Neural crest cell (in vitro differentiated cells): ENCODE measurements at regions not wholly inside any gene's neighbourhood (a gene's known extent, or its start where the extent isn't known, plus 50 kb on each side); places are given as distances from the start of the nearest gene placed in this dataset.

ENCODE experiments used
- DNase-seq: peaks from one replicate; pipeline ENCODE4 v3.0.0; 2021; ENCODE audit warnings: low read depth, mixed read lengths, low spot score
- H3K27ac Mint-ChIP-seq: one replicate; pipeline ENCODE4 v1.8.0; 2021; ENCODE audit warnings: mild to moderate bottlenecking, mixed read lengths; ENCODE audit not compliant: unreplicated experiment
- H3K27me3 Mint-ChIP-seq: 2 replicates; pipeline ENCODE4 v1.8.0; 2021; ENCODE audit warnings: low read depth, mild to moderate bottlenecking, mixed read lengths
- H3K36me3 Mint-ChIP-seq: 2 replicates; pipeline ENCODE4 v1.8.0; 2021; ENCODE audit warnings: low read depth, mild to moderate bottlenecking, mixed read lengths
- H3K4me1 Mint-ChIP-seq: 2 replicates; pipeline ENCODE4 v1.8.0; 2021; ENCODE audit warnings: mixed read lengths
- H3K4me3 Mint-ChIP-seq: one replicate; pipeline ENCODE4 v1.8.0; 2021; ENCODE audit warnings: mild to moderate bottlenecking, mixed read lengths
- H3K9me3 Mint-ChIP-seq: 2 replicates; pipeline ENCODE4 v1.8.0; 2021; ENCODE audit warnings: mixed read lengths
- CTCF ChIP-seq: fragments of 200-600 bp; sonication (generic); conservative IDR thresholded peaks from 2 replicates; pipeline ENCODE4 v1.5.0; 2021; ENCODE audit warnings: antibody characterized with exemption, mild to moderate bottlenecking

- H3K4me3 Mint-ChIP-seq, result no peak overlapping the region
- no peaks in the 10 kb centered on the region for H3K27me3 Mint-ChIP-seq
- no peak for TF ChIP-seq CTCF
- no peak for DNase-seq
- no peaks in the 10 kb centered on the region for H3K4me1 Mint-ChIP-seq
- peaks cover 5% of the 10 kb centered on the region for H3K36me3 Mint-ChIP-seq
- H3K9me3 Mint-ChIP-seq, result peaks cover 6% of the 10 kb centered on the region
- no peak overlapping the region for H3K27ac Mint-ChIP-seq
Observed at GRCh38 chr12:59181196-59181777, 261.0 kb upstream of the LRIG3 start.

GRCh38 chr12:59179231-59179630, 258.9 kb upstream of the LRIG3 start:
- no peaks in the 10 kb centered on the region for H3K4me1 Mint-ChIP-seq
- H3K36me3 Mint-ChIP-seq, result peaks cover 5% of the 10 kb centered on the region
- no peak for TF ChIP-seq CTCF
- no peak overlapping the region for H3K4me3 Mint-ChIP-seq
- H3K27me3 Mint-ChIP-seq, result no peaks in the 10 kb centered on the region
- no peak for DNase-seq
- peaks cover 6% of the 10 kb centered on the region for H3K9me3 Mint-ChIP-seq
- no peak overlapping the region for H3K27ac Mint-ChIP-seq

GRCh38 chr12:59173695-59174094, 253.4 kb upstream of the LRIG3 start:
- H3K4me1 Mint-ChIP-seq, result peaks cover 5% of the 10 kb centered on the region
- H3K27ac Mint-ChIP-seq, result no peak overlapping the region
- peak; percentile 38 for TF ChIP-seq CTCF
- H3K36me3 Mint-ChIP-seq, result peaks cover 5% of the 10 kb centered on the region
- H3K27me3 Mint-ChIP-seq, result no peaks in the 10 kb centered on the region
- no peak for DNase-seq
- no peak overlapping the region for H3K4me3 Mint-ChIP-seq
- H3K9me3 Mint-ChIP-seq, result peaks cover 6% of the 10 kb centered on the region

- peaks cover 31% of the 10 kb centered on the region for H3K4me1 Mint-ChIP-seq
- TF ChIP-seq CTCF, result no peak
- DNase-seq, result no peak
- no peak overlapping the region for H3K4me3 Mint-ChIP-seq
- no peaks in the 10 kb centered on the region for H3K9me3 Mint-ChIP-seq
- H3K36me3 Mint-ChIP-seq, result no peaks in the 10 kb centered on the region
- no peaks in the 10 kb centered on the region for H3K27me3 Mint-ChIP-seq
- H3K27ac Mint-ChIP-seq, result peak overlapping the region; percentile 21
Observed at GRCh38 chr12:59168647-59169046, 248.3 kb upstream of the LRIG3 start.

DNA sequence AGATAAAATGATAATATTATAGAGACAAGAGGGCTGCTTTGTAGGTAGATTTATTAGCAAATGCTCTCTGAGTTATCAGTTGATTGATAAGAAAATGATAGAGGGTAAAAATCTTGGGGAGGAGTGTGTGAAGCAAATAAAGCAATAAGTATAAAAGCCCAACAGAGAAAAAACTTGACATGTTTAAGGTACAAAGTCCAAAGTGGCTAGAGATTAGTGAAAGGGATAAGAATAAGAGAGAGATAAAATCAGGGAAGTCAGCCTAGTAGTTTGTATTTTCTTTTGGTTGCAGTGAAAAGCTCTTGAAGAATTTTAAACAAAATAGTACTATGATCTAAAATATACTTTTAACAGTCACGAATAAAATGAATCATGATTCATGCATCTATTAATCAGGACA, 246.2 kb upstream of the LRIG3 start:
- Mint-ChIP-seq H3K4me3 (no peak overlapping the region), H3K36me3 (no peaks in the 10 kb centered on the region), H3K27me3 (no peaks in the 10 kb centered on the region), H3K4me1 (peaks cover 31% of the 10 kb centered on the region), H3K9me3 (no peaks in the 10 kb centered on the region), H3K27ac (no peak overlapping the region)
- no peak for DNase-seq
- TF ChIP-seq CTCF, result no peak
